Retina (tissue), 1 donor: ENCODE measurements at regions not wholly inside any gene's neighbourhood (a gene's known extent, or its start where the extent isn't known, plus 50 kb on each side); places are given as distances from the start of the nearest gene placed in this dataset.
"Not testable (repeated sequence)": the region's sequence is repeated elsewhere in the genome, so short reads cannot be mapped to it uniquely, and the experiment has no call there.

Experiments
- DNase-seq: peaks from one replicate; pipeline ENCODE4 v3.0.0-alpha.2; 2016

DNA sequence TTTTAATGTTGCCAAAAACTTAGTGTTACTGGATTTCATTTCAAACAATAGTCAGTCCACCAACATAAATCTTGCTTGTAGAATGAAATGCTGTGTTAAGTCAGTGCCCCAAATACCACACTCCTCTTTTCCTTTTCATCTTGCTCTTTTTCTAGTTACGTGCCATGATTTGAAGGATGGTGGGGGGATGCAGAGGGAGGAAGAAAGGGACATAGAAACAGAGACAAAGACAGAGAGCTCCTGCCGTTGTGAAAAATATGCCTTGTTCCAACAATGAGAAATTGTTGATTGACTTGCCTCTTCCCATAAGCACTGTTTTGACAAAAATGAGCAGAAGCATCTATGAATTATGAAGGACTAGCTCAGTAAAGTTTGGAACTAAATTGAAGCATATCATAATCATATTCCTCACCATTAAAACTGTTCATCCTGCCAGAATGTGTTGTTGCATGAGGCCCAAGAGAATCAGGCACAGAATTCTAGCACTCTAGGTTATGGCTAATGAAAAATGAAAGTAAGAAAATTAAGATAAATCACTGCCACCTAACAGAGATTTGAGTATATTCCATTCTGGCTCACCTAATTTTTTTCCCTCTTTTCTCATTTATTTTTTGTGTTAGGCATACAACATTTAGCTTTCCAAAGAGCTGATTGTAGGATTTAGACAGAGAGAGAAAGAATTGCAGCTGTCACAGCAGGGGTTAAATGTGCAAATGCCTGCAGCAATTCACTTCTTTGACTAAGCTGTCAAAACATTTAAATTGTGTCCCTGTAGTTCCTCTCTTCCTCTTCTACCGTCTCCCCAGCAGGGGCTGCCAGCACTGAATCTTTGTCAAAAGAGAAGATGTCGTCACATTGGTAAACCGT lies 111.6 kb upstream of the PTPN13 start:
- DNase-seq, result peak; percentile 81

DNA sequence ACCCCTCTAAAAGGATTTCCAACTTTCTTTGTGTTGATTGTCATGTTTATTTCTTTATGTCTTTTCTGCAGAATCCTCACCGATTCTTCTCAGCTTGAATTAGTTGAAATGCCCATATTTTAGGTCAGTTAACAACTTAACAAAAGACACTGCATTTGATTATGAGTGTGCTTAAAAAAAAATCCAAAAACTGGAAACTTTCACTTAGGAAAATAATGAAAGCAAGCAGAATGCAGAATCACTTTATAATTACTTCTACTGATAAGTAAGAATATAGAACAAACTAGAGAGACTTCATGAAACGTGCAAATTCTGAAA lies 111.0 kb upstream of the PTPN13 start:
- DNase-seq, result no peak

DNA sequence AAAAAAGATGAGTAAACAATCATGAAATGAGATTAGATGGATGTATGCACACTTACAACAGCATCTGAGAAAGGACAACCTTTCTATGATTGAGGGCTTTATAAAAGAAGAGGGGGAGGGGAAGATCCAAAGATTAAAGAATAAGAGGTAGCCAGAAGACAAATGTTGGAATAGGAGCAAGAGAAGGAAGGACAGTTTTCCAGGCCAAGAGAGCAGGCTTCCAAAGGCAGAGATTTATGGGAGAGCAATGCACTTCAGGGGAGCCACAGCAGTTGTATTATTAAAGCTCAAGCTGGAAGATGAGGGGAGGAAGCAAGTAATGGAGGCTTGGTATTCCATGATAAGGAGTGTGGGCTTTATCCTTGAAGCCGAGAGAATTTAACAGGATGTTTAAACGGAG lies 110.3 kb upstream of the PTPN13 start:
- DNase-seq, result no peak

DNA sequence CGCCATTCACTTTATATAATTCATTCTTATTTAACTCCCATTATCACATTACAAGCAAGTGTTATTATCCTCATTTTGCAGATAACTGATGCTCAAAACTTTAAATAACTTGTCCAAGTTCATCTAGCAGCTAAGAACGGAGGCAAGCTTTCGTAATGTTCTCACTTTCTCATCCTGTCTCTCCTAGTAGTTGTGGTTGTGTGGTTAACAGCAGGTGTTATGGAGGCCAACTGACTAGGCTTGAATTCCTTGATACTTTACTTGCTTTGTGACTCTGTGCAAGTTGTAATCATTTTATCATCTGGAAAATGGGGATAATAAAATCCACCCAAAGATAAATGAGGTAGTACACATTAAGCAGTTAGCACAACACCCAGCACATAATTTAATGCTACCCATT lies 109.9 kb upstream of the PTPN13 start:
- DNase-seq, result no peak

DNA sequence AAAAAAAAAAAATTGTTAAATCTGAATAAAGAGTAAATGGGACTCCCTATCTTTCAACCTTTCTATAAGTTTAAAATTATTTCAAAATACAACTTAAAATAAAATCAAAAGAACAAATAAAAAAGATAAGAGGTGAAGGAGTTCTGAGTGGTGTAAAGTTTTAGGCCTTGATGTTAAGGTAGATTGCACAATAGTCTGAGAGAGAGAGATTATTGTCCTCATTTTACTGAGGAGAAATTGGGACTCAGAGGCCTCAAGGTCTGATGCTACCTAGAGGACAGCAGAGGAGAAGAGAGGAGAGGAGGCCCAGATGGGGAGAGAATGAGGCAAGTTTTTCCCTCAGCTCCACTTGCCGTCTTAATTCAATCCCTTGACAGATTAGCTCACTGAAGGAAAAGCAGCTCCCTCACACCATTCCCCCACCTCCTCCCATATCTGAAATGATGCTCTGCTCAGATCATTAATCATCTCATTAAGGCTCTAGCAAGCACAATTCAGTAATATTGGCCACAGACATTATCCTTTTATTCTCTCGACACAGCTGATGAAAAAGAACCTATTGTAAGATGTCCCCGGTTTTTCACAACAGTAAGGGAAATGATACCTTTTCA lies 106.3 kb upstream of the PTPN13 start:
- DNase-seq, result no peak

DNA sequence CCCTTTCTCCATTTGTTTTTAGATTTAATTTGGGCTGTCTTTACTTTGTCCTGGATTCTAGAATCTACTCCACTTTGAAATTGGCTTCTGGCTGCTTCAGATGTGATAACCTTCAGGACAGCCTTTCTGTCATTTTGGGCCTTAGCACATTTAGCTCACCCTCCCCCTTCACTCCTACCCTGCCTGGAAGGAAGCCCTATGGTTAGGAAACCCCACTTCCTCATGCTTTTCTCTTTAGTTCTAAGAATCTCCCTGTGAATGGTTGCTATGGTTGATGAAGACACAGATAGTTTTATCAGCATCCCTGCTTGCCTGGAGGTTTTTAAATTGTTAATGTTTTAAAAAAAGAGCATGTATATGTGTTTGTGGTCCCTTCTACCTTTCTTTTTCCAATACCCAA lies 100.7 kb upstream of the PTPN13 start:
- no peak for DNase-seq

DNA sequence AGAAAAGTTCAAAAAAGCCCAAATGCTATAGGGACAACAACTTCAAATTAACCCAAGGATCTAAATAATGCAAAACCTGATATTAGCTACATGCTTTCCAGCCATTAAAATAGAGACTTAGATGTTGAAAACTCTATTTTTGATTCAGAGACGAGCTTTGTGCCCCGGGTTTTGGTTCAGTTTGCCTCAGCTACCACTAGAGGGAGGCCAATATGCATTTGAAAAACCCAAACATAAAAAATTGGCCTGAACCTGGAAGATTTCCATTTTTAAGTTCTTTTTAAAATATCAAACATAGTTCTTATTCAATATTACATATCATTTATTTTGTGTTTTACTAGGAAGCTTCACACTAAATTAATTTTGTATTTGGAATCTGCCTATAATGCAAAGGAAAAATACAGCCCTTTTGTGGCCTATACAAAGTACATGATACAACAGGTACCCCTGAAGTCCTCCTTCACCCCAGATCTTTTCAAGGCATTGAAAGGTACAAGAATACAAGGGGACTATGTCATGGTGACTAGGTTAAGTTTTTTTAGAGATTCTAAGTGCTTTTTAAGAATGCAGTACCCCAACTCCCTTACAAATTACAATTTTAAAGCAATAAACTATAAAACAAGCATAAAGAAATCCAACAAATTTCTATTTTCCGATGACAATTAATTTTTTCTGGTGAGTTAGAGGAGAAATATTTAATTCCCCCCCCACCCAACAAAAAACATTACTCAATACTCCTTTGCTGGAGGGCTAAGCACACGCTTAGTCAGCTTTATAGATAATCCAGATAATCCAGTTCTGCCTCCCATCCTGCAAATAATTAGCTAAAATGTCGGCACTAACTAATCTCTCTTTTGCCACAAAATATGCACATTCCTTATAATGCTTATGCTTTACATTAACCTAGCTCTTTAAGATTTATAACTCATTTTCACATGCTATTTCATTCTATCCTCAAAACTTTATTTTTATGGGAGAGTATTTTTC lies 97.7 kb upstream of the PTPN13 start:
- DNase-seq, result peak; percentile 58

DNA sequence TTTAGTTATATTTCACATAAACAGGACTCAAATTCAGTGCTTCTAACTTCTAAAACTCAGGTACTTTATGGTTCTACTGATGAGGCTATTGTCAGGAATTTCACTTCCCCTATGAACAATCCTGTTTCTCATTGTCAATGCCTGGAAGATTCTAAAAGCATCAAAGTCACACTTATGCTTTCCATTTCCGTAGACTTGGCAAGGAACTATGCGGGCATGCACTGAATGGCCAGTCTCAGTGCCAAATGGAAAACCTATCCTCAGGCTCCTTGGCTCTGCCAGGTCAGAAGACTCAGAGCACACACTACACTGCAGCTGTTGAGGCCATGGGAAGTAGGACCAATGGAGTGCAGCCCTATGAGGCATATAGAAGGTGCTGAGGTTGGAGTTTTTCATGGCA lies 97.0 kb upstream of the PTPN13 start:
- no peak for DNase-seq

DNA sequence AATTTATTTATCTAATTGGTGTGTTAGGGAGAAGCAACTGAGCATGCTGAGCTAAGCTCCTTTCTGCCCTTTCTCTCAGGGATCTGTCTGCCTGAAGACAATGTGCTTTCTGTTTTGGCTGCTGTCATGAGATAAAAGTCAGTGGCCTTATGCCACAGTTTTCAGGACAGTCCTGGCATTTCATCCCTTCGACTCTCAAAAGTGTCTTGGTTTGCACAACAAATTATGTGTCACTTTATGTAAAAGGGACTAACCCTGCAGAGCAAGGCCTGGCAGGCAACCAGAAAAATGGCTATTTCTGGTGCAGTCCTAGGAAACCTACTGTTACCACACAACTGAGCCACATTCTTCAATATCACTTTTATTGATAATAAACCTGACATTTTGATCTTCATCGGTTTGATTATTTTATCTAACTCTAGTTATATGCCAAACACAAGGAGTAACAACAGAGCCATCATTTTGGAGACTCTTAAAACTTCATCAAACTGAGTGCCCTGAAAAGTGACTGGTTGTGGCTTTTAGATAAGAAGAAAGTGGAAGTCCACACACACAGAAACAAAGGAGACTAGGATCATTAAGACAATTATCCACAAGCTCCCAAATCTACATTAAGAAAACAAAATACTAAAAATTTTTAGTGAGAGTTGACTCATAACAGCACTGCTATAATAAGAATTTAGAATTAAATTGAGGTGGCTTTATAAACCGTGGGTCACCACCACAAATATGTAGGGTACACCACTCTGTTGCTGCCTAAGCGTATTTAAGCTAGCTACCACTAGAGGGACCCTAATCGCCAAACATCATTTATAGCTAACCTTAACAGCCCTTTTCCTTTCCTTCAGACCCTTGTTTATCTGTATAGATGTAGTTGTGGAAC lies 95.9 kb upstream of the PTPN13 start:
- DNase-seq, result peak; percentile 58

DNA sequence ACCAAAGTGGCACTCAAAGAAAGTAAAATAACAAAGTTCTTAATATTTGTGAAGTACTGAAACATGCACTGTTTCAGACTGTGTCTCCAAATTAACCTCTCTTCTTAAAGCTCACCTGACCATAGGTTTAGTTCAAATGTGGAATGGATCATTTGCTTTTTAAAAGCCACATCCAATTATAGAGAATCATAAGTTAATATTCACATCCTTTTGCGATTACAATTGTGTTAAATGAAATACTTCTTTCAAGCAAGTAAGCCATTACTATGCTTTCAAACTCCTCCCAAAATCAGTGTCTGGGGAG lies 95.3 kb upstream of the PTPN13 start:
- DNase-seq, result no peak

DNA sequence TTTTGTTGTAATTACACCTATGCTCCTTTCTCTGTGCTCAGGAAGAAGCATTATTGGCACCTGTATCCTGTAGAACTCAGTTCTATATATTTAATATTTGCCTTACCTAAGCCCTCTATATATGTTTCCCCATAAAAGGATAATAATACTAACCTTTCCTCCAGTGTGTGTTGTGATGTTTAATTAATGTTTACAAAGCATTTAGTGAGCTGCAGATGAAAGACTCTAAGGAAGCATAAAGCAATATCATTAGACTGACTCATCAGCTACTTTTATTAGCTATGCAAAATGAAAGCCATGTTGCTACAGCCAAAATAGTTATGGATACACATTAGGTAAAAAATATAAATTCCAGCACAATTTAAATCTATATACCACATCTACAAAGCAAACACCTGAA lies 93.6 kb upstream of the PTPN13 start:
- no peak for DNase-seq

DNA sequence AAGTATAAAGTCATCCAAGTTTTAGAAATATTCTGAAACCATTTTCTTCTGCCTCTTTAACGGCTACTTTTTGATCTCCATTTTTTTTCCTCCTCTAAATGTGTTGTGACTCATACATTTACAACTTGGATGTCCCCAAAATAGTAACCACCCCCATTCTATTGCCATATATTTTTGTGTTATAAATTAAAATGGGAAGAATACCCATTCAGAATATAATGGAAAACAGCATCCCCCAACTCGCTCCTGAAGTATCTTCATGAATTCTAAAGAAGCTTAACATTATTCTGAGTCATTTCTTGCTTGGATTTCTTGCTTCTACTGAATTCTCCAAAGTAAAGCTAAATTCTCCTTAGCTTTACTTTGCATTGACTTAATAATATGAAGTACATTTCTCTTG lies 92.0 kb upstream of the PTPN13 start:
- DNase-seq, result no peak

DNA sequence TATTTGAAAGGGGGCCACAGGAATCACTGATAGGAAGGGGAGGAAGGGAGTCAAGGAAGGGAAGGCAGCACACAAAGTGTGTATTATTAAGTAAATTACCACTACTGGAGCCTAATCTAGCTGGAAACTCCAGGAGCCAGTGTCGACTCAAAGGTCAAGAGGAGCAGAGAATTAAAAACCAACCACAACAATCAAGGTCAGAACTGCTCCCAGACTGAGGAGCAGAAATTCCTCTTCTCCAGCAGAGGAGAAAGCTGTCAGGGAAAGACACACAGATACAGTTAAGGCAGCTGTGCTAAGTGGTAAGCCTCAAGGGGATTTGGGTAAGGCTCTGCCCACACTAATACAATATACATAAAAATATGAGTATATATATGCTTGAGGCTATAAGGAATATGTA lies 87.5 kb upstream of the PTPN13 start:
- DNase-seq, result no peak

DNA sequence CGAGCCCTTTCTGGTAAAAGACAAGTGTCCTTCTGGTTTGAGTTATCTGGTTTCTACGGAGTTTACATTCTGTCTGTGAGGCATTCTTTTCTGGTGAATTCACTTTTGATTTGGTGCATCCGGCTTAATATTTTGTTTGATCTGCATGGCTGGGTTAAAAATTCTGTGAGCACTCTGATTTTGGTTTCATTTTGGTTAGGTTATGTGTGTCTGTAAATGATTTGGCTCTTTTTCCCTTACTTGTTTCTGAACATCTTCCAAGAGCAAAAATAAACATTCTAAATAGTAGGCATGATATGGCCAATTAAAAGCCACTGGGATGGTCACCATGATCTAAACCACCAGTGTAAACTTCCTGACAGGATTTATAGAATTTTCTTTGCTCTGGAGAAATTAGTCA lies 85.7 kb upstream of the PTPN13 start:
- no peak for DNase-seq

DNA sequence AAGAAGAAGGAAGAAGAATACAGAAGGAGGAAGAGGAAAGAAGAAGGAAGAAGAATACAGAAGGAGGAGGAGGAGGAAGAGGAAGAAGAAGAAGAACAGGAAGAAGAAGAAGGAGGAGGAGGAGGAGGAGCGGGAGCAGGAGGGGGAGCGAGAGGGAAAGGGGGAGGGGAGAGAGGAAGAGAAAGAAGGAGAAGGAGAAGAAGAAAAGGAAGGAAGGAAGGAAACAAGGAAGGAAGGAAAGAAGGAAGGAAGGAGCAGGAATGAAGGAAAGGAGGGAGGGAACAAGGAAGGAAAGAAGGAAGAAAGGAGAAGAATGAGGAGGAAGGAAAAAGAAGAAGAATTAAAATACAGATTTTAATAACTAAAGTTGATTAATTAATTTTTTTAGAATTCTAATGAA lies 82.5 kb upstream of the PTPN13 start:
- no peak for DNase-seq

DNA sequence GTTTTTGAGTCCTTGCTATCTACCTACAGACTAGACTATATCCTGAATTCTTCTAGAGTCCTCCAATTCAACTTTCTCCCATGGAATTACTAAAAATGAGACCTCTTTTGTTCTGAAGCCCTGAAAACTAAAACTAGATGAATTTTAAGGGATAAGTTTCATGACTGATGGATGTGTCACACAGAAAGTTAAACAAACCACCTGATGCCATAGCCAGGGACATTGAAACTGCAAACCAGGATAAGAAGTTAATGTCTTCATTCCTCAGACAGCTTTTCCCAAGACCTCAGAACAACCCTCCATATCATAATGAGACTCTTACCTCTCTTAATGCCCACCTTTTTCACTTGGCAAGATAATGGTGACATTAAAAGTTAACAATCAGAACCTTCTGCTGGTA lies 81.5 kb upstream of the PTPN13 start:
- no peak for DNase-seq

DNA sequence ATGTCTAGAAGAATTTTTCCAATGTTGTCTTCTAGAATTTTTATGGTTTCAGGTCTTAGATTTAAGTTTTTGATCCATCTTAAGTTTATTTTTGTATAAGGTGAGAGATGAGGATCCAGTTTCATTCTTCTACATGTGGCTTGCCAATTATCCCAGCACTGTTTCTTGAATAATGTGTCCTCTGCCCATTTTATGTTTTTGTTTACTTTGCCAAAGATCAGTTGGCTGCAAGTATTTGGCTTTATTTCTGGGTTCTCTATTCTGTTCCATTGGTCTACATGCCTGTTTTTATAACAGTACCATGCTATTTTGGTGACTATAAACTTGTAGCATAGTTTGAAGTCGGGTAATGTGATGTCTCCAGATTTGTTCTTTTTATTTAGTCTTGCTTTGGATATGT lies 78.2 kb upstream of the PTPN13 start:
- not testable (repeated sequence) for DNase-seq

DNA sequence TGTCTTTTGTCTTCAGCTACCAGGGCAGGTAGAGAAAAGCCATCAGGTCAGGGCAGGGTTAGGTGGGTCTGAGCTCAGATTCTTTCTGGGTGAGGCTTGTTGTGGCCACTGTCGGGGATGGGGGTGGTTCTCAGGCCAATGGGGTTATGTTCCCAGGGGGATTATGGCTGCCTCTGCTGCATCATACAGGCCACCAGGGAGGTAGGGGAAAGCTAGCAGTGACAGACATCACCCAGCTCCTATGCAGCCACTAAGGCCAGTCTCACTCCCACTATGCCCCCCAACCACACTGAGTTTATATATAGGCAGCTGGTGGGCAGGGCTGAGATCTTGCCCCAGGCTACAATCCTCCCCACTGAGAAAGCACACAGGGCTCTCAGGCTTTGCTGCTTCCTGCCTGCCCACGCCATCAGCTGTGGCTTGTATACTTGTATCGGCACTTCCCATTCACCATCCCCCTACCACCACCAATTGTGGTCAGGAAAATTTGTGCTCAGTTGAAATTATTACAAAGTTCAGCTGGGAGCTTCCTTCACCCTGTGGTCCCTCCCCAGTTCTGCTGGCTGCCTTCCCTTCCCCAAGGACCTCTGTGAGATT lies 72.6 kb upstream of the PTPN13 start:
- DNase-seq, result no peak

DNA sequence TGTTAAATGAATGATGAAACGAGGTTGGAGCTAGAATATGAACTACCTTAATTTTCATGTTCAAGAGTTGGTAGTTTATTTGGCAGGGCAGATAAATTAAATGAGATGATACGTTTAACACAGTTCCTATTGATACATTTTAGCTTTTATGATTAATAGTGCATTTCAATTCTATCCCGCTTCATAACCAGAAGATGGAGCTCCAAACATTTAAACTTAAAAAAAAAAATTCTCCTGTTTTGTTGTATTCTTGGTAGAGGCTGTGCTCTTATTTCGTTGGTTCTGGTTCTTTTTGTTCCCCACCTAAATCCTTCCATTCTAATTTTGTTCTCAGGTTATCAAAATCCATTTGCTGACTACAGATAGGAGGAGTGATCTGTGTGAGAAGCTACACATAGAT lies 71.8 kb upstream of the PTPN13 start:
- DNase-seq, result no peak

DNA sequence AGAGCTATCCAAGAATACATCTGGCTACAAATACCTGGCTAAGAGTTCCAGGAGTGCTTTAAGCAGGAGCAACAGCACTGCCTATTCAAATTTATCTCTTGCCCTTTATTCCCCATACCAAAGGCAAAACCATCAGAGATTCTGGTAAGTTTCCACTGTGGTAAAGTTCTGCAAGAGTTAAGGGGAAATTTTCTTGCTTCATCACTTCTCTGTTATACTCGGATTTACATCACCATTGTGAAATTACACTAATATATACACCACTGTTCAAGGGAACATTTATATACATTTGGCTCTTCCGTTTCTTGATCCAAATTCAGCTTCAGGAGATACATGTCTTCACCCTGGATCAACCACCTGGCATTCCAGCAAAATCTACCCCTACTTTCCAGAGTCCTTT lies 70.8 kb upstream of the PTPN13 start:
- no peak for DNase-seq

DNA sequence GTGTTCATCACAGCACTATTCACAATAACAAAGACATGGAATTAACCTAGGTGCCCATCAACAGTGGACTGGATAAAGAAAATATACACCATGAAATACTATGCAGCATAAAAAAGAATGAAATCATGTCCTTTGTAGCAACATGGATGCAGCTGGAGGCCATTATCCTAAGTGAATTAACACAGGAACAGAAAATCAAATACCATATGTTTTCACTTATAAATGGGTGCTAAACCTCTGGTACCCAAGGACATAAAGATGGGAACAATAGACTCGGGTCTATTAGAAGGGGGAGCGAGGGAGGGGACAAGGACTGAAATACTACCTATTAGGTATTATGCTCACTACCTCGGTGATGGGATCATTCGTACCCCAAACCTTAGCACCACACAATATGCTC lies 66.4 kb upstream of the PTPN13 start:
- not testable (repeated sequence) for DNase-seq

DNA sequence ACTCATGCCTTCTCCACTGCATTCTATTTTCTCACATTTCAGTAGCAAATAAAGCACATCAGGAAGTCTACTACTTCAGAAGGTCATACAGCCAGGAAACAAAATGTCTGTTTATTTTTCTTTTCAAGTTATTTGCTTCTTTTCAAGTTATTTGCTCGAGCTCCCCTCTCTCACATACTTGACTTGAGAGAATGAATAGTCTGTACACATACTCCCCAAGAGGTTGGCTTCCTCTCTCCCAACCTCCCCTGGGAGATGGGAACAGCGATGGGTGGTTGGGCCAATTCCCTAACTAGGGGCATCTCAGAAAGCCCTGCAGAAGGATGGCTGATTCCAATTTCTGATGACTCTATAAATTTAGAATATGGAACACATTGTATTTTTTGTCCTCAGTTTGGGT lies 64.7 kb upstream of the PTPN13 start:
- DNase-seq, result no peak
